K562 (cell line): ENCODE measurements at regions not wholly inside any gene's neighbourhood (a gene's known extent, or its start where the extent isn't known, plus 50 kb on each side); places are given as distances from the start of the nearest gene placed in this dataset.

Experiments used
- CGGBP1 ChIP-seq: fragments of 250-450 bp; sonication (Bioruptor Pico); IDR thresholded peaks from 2 replicates; pipeline ENCODE4 v1.9.0; 2021; ENCODE audit warnings: mild to moderate bottlenecking
- CHD1 ChIP-seq: fragments of 200-600 bp; sonication (generic); IDR thresholded peaks from one replicate; pipeline ENCODE4 v1.6.1; 2012; ENCODE audit warnings: mild to moderate bottlenecking, moderate library complexity, low read length, inconsistent platforms
- FOXM1 ChIP-seq, 2 experiments: fragments of 450-650 bp in 1 of 2; sonication (generic) in 1 of 2; formaldehyde crosslinking in 1 of 2; IDR thresholded peaks; 2 replicates each; pipeline versions ENCODE4 v1.6.1 to v1.9.0; 2017 to 2022; ENCODE audit warnings: low read depth in 2 of 2, mild to moderate bottlenecking in 2 of 2, missing genetic modification reagents in 1 of 2, moderate library complexity in 1 of 2
- NFIC ChIP-seq: fragments of 450-650 bp; IDR thresholded peaks from 2 replicates; pipeline ENCODE4 v1.6.1; 2017; ENCODE audit warnings: mild to moderate bottlenecking, inconsistent platforms
- PHF8 ChIP-seq: fragments of 200-600 bp; sonication (generic); IDR thresholded peaks from 2 replicates; pipeline ENCODE4 v1.6.1; 2012; ENCODE audit warnings: mixed run types, mild to moderate bottlenecking, inconsistent platforms, low read length, moderate library complexity, borderline replicate concordance
- PREB ChIP-seq: sonication (generic); formaldehyde crosslinking; IDR thresholded peaks from 2 replicates; pipeline ENCODE4 v1.8.1; 2023; ENCODE audit warnings: mild to moderate bottlenecking, missing genetic modification reagents
- RAD21 ChIP-seq, 2 experiments: fragments of 250-450 bp in 1 of 2; fragments of 450-650 bp in 1 of 2; sonication (Bioruptor Pico) in 1 of 2; formaldehyde crosslinking in 1 of 2; IDR thresholded peaks in 1 of 2; conservative IDR thresholded peaks in 1 of 2; 2 replicates each; pipeline versions ENCODE4 v1.4.0 to v1.8.0; 2020 to 2022; ENCODE audit warnings: mild to moderate bottlenecking in 2 of 2, moderate library complexity in 1 of 2
- SMAD1 ChIP-seq: fragments of 150-350 bp; IDR thresholded peaks from 2 replicates; pipeline ENCODE4 v1.6.1; 2014; ENCODE audit warnings: low read length, low read depth; ENCODE audit not compliant: partially characterized antibody
- TBP ChIP-seq: optimal IDR thresholded peaks from 2 replicates; pipeline ENCODE3; 2011; ENCODE audit warnings: low read depth, low read length, improper control_type of control experiment
- TEAD1 ChIP-seq, 2 experiments: fragments of 450-650 bp in 1 of 2; sonication (generic) in 1 of 2; formaldehyde crosslinking; IDR thresholded peaks; 2 replicates each; pipeline versions ENCODE4 v1.4.0 to v1.8.0; 2020 to 2022; ENCODE audit warnings: mild to moderate bottlenecking in 2 of 2, missing genetic modification reagents in 1 of 2

GRCh38 chr9:108336575-108336974 lies 519.2 kb downstream of the ACTL7B start:
- TF ChIP-seq RAD21 (CRISPR knock-in tag; conservative IDR thresholded peaks at IDR 0.05 in 1 of 2, IDR thresholded peaks at IDR 0.05 in 1 of 2) (no peak), SMAD1 (no peak), CGGBP1 (CRISPR knock-in tag) (no peak), TEAD1 (CRISPR knock-in tag; IDR thresholded peaks at IDR 0.05) (no peak), TBP (no peak), PREB (CRISPR knock-in tag) (no peak), NFIC (no peak), FOXM1 (IDR thresholded peaks at IDR 0.05; ENCODE audit: low read depth) (no peak), FOXM1 (CRISPR knock-in tag; IDR thresholded peaks at IDR 0.05; ENCODE audit: low read depth) (no peak), CHD1 (no peak), PHF8 (no peak)
